MV-4-11 (cell line): ENCODE measurements at regions not wholly inside any gene's neighbourhood (a gene's known extent, or its start where the extent isn't known, plus 50 kb on each side); places are given as distances from the start of the nearest gene placed in this dataset.
A peak's percentile ranks its signal among the peaks of the same experiment; 100 is the strongest.

ENCODE experiments used
- DNase-seq: peaks from one replicate; lab custom pipeline; 2025; lab: John Stamatoyannopoulos, UW

GRCh38 chr6:24026050-24026449, 100.0 kb upstream of the NRSN1 start:
- DNase-seq, result no peak

GRCh38 chr6:24031496-24031895, 94.5 kb upstream of the NRSN1 start:
- DNase-seq, result no peak

- DNase-seq, result no peak
Observed at GRCh38 chr6:24032896-24033688, 92.9 kb upstream of the NRSN1 start.

- DNase-seq, result no peak
Observed at GRCh38 chr6:24043848-24044247, 82.2 kb upstream of the NRSN1 start.

- DNase-seq, result no peak
Observed at GRCh38 chr6:24051942-24052589, 73.9 kb upstream of the NRSN1 start.

- DNase-seq, result no peak
Observed at GRCh38 chr6:24052590-24052961, 73.4 kb upstream of the NRSN1 start.

- no peak for DNase-seq
Observed at GRCh38 chr6:24053057-24053456, 73.0 kb upstream of the NRSN1 start.

- no peak for DNase-seq
Observed at GRCh38 chr6:24054388-24054787, 71.6 kb upstream of the NRSN1 start.

- DNase-seq, result no peak
Observed at GRCh38 chr6:24056567-24056966, 69.4 kb upstream of the NRSN1 start.

GRCh38 chr6:24057030-24057429, 69.0 kb upstream of the NRSN1 start:
- DNase-seq, result no peak

GRCh38 chr6:24060982-24061754, 64.8 kb upstream of the NRSN1 start:
- no peak for DNase-seq

GRCh38 chr6:24064106-24064505, 61.9 kb upstream of the NRSN1 start:
- peak; percentile 1 for DNase-seq

GRCh38 chr6:24064832-24065231, 61.2 kb upstream of the NRSN1 start:
- DNase-seq, result no peak

GRCh38 chr6:24069526-24069925, 56.5 kb upstream of the NRSN1 start:
- peak; percentile 3 for DNase-seq

- DNase-seq, result no peak
Observed at GRCh38 chr6:24072038-24072746, 53.8 kb upstream of the NRSN1 start.

GRCh38 chr6:24076011-24076410, 50.0 kb upstream of the NRSN1 start:
- no peak for DNase-seq
